ENCODE measurements at regions not wholly inside any gene's neighbourhood (a gene's known extent, or its start where the extent isn't known, plus 50 kb on each side); places are given as distances from the start of the nearest gene placed in this dataset.

- no peak overlapping the region for H2AFZ ChIP-seq (ENCODE audit: low read length)
- POLR2A ChIA-PET (ENCODE audit: partially characterized antibody), result no interaction called here
- TF ChIP-seq CBX5 (IDR thresholded peaks at IDR 0.05; ENCODE audit: low read depth, low read length) (no peak), TCF12 (IDR thresholded peaks at IDR 0.05; ENCODE audit: low read depth, low read length) (no peak), RFX5 (IDR thresholded peaks at IDR 0.05; ENCODE audit: borderline replicate concordance, low read depth, low read length) (no peak), SP2 (IDR thresholded peaks at IDR 0.05; ENCODE audit: low read length) (no peak)
Observed at GRCh38 chr6:84512391-84512790, 252.0 kb downstream of the TBX18 start.

More at GRCh38 chr6:84512391-84512790, 252.0 kb downstream of the TBX18 start:
- Histone ChIP-seq H2BK5ac (ENCODE audit: low read depth, low read length) (no peak overlapping the region), H3K23me2 (ENCODE audit: low read depth, low read length) (no peaks in the 10 kb centered on the region), H4K8ac (ENCODE audit: extremely low read depth, insufficient read depth, low read length) (no peak overlapping the region), H2BK20ac (ENCODE audit: low read length) (no peak overlapping the region), H3K79me2 (ENCODE audit: control insufficient read depth in 1 of 2, insufficient read depth in 2 of 2, low read length in 2 of 2) (no peaks in the 10 kb centered on the region), H3K4me2 (ENCODE audit: insufficient read depth in 1 of 2, low read depth in 2 of 2, low read length in 2 of 2) (no peak overlapping the region), H3K4me3 (ENCODE audit: extremely low read depth in 1 of 4, insufficient read depth in 2 of 4, low read depth in 3 of 4, low read length in 4 of 4) (no peak overlapping the region), H2BK12ac (ENCODE audit: low read depth, low read length) (no peak overlapping the region), H3K9me3 (ENCODE audit: insufficient read depth in 2 of 2, low read depth in 1 of 2, low read length in 1 of 2) (no peaks in the 10 kb centered on the region), H3K27ac (ENCODE audit: low read depth, low read length) (no peak overlapping the region), H3K27me3 (replicated peaks in 1 of 4; ENCODE audit: control insufficient read depth in 3 of 4, extremely low read depth in 1 of 4, insufficient read depth in 3 of 4, low read length in 3 of 4) (no peaks in the 10 kb centered on the region), H3K18ac (ENCODE audit: extremely low read depth, low read length) (no peak overlapping the region), H2BK15ac (ENCODE audit: low read length) (no peak overlapping the region), H3K79me1 (ENCODE audit: low read depth, low read length) (no peaks in the 10 kb centered on the region), H4K20me1 (replicated peaks in 1 of 2; ENCODE audit: control insufficient read depth in 1 of 2, insufficient read depth in 2 of 2, low read length in 2 of 2) (no peaks in the 10 kb centered on the region), H3K4me1 (replicated peaks in 1 of 4; ENCODE audit: control insufficient read depth in 3 of 4, insufficient read depth in 4 of 4, low read length in 3 of 4) (0 out of 7 replicates have a peak, but pooled peaks cover 0 to 2% (median 0%) of the 10 kb centered on the region in 4 experiments), H3K4ac (replicated peaks; ENCODE audit: insufficient read length, low read depth, low read length) (no peak overlapping the region), H4K91ac (replicated peaks; ENCODE audit: insufficient read length, low read length) (no peak overlapping the region), H3K23ac (ENCODE audit: insufficient read length) (no peak overlapping the region), H3K56ac (replicated peaks; ENCODE audit: insufficient read length, low read depth, low read length) (no peak overlapping the region), H3K14ac (ENCODE audit: insufficient read length) (no peak overlapping the region), H2AK5ac (ENCODE audit: low read depth, low read length) (no peak overlapping the region), H4K5ac (ENCODE audit: insufficient read length, low read depth, low read length) (no peak overlapping the region), H3K36me3 (ENCODE audit: control insufficient read depth in 2 of 4, insufficient read depth in 4 of 4, low read length in 3 of 4) (no peaks in the 10 kb centered on the region), H2BK120ac (replicated peaks; ENCODE audit: low read depth, low read length) (no peak overlapping the region), H3K9ac (replicated peaks in 1 of 4; ENCODE audit: extremely low read depth in 1 of 4, low read depth in 3 of 4, low read length in 3 of 4) (no peak overlapping the region)
- DNase-seq (ENCODE audit: low read depth in 1 of 2, low spot score in 2 of 2), result no peak
- CTCF ChIA-PET (ENCODE audit: partially characterized antibody), result interaction anchor here (1.0 to 1.9 kb wide), 3 partner anchors 12 to 86 kb away, joined by 3 to 5 read pairs (median 4); no protein-coding TSS in a partner anchor
- WGBS, 2 experiments (ENCODE audit: extremely low coverage in 1 of 2, insufficient coverage in 1 of 2, insufficient read length in 1 of 2, insufficient replicate concordance in 2 of 2, low coverage in 1 of 2, low lambda C conversion rate in 2 of 2, missing lambda C conversion rate in 1 of 2), result 82% methylated on average over 2 of the region's 2 CpGs; no CpG with 5 or more reads in 1 of the 2 experiments
- FAIRE-seq, result no peak

All from H1 (cell line).